Esophagus squamous epithelium (tissue), 4 donors: ENCODE measurements at regions not wholly inside any gene's neighbourhood (a gene's known extent, or its start where the extent isn't known, plus 50 kb on each side); places are given as distances from the start of the nearest gene placed in this dataset.

Source experiments
- POLR2A ChIP-seq, 4 donors: fragments of 450-650 bp; IDR thresholded peaks; one replicate each; pipeline ENCODE4 v1.6.1; 2017; ENCODE audit warnings: antibody characterized with exemption in 4 of 4, mild to moderate bottlenecking in 4 of 4, moderate library complexity in 3 of 4
- TF ChIP-seq, protein P1 (sequence below), 6 experiments: fragments of 450-650 bp in 4 of 6; fragments of 200-600 bp in 2 of 6; sonication (generic) in 2 of 6; IDR thresholded peaks; one replicate each; pipeline ENCODE4 v1.5.1; 2016 to 2019; ENCODE audit warnings: antibody characterized with exemption in 6 of 6, mild to moderate bottlenecking in 4 of 6, moderate library complexity in 4 of 6

DNA sequence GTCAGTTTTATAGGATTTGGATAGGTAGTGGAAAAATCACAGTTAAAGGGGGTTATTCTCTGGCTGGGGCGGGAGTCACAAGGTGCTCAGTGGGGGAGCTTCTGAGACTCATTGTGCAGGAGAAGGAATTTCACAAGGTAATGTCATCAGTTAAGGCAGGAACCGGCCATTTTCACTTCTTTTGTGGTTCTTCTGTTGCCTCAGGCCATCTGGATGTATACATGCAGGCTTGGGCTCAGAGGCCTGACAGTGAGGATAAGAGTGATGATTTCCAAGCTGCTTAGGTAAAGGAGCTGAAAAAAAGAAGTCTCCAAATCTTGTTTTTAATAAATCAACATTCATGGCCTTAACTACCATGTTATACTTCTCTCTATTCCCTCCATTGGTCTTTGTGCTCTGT, 622.9 kb upstream of the ID4 start:
- TF ChIP-seq, protein P1, sequence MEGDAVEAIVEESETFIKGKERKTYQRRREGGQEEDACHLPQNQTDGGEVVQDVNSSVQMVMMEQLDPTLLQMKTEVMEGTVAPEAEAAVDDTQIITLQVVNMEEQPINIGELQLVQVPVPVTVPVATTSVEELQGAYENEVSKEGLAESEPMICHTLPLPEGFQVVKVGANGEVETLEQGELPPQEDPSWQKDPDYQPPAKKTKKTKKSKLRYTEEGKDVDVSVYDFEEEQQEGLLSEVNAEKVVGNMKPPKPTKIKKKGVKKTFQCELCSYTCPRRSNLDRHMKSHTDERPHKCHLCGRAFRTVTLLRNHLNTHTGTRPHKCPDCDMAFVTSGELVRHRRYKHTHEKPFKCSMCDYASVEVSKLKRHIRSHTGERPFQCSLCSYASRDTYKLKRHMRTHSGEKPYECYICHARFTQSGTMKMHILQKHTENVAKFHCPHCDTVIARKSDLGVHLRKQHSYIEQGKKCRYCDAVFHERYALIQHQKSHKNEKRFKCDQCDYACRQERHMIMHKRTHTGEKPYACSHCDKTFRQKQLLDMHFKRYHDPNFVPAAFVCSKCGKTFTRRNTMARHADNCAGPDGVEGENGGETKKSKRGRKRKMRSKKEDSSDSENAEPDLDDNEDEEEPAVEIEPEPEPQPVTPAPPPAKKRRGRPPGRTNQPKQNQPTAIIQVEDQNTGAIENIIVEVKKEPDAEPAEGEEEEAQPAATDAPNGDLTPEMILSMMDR (IDR thresholded peaks at IDR 0.05): no peak
- TF ChIP-seq POLR2A (IDR thresholded peaks at IDR 0.05): no peak
